Adipose tissue (tissue), 3 donors: ENCODE measurements at regions not wholly inside any gene's neighbourhood (a gene's known extent, or its start where the extent isn't known, plus 50 kb on each side); places are given as distances from the start of the nearest gene placed in this dataset.
"Not testable (repeated sequence)": the region's sequence is repeated elsewhere in the genome, so short reads cannot be mapped to it uniquely, and the experiment has no call there.

Experiments used
- H3K27ac ChIP-seq: one replicate; pipeline ENCODE4 v1.5.1; 2013; ENCODE audit warnings: low read depth, low read length
- WGBS, 3 donors: extraction: QIAGEN DNeasy Blood & Tissue Kit; methylation state at CpG; one replicate each; pipeline ENCODE4 v1.1.7; 2013; 5-methylcytosine and 5-hydroxymethylcytosine counted together
- donor health status: healthy with polysubstance abuse.
- donor health status: Bipolar disorder and iron deficiency.
- donor health status: healthy.

DNA sequence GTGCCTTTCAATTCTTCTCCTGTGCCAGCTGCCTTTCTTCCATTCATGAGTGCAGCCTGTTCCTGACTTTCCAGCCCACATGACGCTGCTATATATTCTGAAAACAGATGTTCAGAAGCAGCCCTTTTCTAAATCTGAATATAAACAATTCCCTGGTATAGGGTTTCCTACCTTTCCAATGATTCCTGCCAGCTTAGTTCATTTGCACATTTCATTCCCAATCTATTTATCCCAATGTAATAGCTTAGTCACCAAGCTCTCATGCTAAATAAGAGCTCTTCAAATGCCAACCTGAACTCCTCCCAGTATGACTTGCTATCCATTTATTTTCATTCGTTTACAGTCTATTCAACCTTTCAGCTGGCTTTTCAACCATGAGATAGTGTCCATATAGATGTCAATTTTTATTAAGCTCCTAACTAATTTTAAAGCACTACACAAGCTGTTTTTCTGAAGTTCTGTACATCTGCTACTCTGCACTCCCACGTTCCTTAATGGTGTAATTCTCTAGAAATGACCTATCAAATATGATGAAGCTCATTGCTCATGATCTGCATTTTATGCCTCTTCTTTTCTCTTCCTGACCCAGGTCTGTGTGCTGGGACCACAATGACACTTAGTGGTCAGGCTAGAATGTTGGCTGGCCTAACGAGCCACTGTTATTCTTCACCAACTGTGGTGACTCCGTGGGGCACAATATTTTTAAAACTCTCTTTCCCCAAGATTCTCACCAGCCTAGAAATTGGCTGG, 605.0 kb upstream of the TBL1XR1 start:
- H3K27ac ChIP-seq, result no peak overlapping the region
- 81 to 89% (median 86%) methylated on average over 5 of the region's 5 CpGs for WGBS, 3 donors

DNA sequence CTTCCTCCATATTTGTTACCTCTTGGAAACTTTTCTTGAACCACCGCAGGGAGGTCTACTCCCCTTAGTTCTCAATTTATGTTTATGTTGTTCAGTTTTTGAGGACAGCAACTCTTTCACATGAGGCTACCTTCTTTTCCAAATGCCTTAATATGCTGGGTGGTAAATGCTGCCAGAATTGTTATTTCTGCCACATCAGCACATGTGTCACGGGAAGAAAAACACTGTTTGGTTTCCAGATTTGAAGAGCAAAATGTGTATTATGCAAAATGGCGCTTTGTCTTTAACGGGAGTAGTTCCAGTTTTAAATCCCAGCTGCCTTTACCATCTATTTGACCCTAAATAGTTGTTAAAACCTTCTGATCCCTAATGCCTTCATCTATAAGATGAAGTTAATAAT, 606.2 kb upstream of the TBL1XR1 start:
- 78 to 86% (median 82%) methylated on average over 4 of the region's 4 CpGs for WGBS, 3 donors
- no peak overlapping the region for H3K27ac ChIP-seq

DNA sequence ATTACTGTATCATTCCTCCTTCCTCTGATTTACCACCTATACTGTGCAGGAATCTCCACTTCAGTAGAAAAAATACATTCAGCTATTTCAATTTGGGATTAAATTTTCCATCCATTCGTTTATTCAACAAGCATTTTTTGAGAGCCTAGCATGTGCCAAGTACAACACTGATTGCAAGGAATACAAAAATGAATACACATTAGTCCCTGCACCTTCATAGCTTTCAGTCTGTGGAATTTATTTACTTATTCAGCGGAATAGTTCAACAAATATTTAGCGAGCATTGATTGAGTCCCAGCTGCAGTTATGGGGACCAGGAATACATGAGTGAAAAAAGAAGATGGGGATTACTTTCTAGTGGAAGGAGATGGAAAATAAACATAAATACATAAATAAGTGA, 606.8 kb upstream of the TBL1XR1 start:
- no peak overlapping the region for H3K27ac ChIP-seq
- WGBS, 3 donors, result 26 to 93% (median 83%) methylated on average over 3 of the region's 3 CpGs

- WGBS, 3 donors, result 95 to 97% (median 96%) methylated on average over 9 of the region's 9 CpGs
- no peak overlapping the region for H3K27ac ChIP-seq
Observed at GRCh38 chr3:177804646-177805045, 607.4 kb upstream of the TBL1XR1 start.

DNA sequence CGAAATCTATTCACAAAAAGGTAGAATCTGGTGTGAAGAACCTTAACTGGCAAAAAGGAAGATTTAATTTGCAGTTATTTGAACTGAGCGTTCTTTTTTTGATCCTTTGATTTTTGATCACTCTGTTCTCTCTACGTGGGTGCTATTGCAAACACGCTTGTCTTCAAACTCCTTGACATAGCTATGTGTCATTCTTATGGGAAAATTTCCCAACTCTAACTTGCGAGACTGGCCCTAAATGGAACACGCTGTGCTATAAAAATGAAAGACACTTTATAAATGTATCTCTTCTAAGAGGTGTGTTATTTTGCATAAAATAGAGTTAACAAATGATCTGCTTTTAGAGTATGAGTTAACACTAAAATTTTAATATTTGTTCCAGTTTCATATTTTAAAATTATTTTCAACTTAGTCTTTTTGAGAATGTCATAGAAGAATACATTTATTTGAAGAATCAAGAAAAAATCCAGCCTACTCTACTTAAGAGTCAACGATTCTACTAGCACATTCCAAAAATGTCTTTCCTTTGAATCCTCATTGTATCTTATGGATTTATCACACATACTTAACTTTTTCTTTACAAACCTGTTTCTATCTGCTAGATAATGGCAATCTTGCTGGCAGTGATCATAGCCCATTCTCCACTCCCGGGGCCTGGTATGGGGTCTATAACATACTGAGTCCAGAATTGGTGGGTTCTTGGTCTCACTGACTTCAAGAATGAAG, 610.0 kb upstream of the TBL1XR1 start:
- 82 to 88% (median 85%) methylated on average over 8 of the region's 8 CpGs for WGBS, 3 donors
- H3K27ac ChIP-seq, result no peak overlapping the region

DNA sequence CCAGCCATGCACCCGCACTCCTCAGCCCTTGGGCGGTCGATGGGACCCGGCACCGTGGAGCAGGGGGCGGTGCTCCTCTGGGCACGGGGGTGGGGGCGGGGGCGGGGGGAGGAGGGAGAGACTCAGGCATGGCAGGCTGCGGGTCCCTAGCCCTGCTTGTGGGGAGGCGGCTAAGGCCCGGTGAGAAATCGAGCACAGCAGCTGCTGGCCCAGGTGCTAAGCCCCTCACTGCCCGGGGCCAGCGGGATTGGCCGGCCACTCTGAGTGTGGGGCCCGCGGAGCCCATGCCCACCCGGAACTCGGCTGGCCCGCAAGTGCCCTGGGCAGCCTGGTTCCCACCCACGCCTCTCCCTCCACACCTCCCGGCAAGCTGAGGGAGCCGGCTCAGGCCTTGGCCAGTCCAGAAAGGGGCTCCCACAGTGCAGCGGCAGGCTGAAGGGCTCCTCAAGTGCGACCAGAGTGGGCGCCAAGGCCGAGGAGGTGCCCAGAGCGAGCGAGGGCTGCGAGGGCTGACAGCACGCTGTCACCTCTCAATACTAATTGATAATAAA, 611.7 kb upstream of the TBL1XR1 start:
- 98% methylated on average over 29 to 32 of the region's 32 CpGs for WGBS, 3 donors
- H3K27ac ChIP-seq, result not testable (repeated sequence)

DNA sequence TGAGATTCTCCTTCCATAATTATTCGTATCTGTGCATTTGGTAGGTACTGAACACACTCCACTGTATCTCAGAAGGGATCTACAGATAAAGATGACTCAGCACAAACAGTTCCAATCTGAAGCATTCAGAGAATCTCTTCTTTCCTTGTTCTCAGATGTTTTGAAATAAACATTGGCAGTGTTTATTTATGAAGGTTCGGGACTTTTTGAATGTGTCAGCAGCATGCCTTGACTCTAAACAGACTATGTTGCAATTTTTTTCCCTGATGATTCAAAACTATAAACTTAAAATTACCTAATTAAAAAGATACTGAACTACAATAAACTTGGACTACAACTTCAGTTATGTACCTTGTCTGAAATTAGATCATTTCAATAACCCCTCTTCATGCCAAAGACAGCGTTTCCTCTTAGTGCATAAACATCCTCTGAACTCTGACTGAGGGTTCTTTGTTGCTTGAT, 612.9 kb upstream of the TBL1XR1 start:
- WGBS, 3 donors, result 20 to 52% (median 26%) methylated on average over 3 of the region's 3 CpGs

DNA sequence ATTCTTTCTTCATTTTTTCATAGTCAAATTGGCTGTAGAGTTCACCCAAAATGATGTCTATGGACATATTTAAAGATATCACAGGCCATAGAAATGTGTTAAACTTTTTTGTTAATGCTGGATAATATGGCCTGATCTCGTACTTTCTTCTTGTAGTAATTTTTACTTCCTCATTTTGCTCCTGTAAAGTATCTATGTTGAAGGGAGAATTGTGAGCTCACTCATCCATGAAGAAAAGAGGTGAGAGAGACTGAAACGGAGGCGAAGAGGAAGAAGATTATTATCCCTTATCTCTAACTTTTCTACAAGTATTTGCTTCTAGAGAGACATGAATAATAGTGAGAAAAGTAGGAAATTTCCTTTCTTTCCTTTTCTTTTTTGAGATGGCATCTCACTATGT, 613.8 kb upstream of the TBL1XR1 start:
- no peak overlapping the region for H3K27ac ChIP-seq
- 73 to 88% (median 81%) methylated on average over 3 of the region's 3 CpGs for WGBS, 3 donors

More for the DNA sequence above, 612.9 kb upstream of the TBL1XR1 start:
- H3K27ac ChIP-seq, result no peak overlapping the region

DNA sequence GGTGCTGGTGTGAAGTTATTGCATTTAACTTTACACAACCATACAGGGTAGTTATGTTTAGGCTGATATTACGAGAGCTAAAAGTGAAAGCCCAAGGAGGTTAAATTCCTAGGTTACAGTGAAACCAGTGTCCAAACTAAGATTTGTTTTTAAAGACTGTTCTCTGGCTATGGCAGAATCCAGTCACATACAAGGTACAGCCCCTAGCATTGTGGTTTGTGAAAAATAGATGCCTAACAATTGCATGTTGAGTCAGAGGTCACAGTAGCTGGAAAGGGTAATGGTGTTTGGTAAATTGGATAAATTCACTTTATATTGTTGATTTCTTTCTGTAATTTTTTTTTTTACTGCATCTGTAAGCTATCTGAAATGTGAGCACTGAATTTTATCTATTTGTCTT, 614.6 kb upstream of the TBL1XR1 start:
- H3K27ac ChIP-seq, result no peak overlapping the region
- WGBS, 3 donors, result 92 to 94% (median 93%) methylated on average over 1 of the region's 1 CpG

- 82 to 88% (median 83%) methylated on average over 5 of the region's 5 CpGs for WGBS, 3 donors
- H3K27ac ChIP-seq, result no peak overlapping the region
Observed at GRCh38 chr3:177812492-177812891, 615.2 kb upstream of the TBL1XR1 start.

- no peak overlapping the region for H3K27ac ChIP-seq
- 49 to 54% (median 52%) methylated on average over 3 of the region's 3 CpGs for WGBS, 3 donors
Observed at GRCh38 chr3:177813322-177813721, 616.0 kb upstream of the TBL1XR1 start.

DNA sequence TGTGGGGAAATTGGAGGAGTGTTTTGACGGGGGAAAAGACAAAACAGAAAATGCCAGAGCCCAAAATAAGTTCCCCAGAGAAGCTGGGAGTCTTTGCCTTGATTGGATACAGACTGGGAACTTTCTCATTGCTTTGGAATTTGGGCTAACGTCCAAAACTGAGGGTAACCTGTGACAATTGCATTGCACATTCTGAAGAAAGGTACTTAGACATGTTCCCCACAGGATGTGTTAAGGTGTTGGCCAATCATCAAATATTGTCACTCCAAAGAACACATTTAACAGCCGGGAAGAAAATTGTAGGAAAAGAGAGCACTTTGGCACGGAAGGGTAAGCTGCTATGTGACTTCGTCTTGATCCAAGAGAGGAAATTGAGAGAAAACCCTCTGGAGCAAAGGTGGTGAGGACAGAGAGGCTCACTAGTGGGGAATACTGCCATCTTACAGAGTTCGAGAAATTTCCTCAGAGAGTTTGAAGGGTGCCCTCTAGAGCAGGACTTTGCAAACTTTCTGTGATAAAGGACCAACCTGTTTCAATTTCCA, 619.5 kb upstream of the TBL1XR1 start:
- WGBS, 3 donors, result 45 to 49% (median 49%) methylated on average over 6 of the region's 6 CpGs
- H3K27ac ChIP-seq, result no peak overlapping the region

GRCh38 chr3:177817751-177818150, 620.5 kb upstream of the TBL1XR1 start:
- H3K27ac ChIP-seq, result no peak overlapping the region
- WGBS, 3 donors, result 21 to 52% (median 34%) methylated on average over 2 of the region's 2 CpGs

GRCh38 chr3:177818712-177819240, 621.5 kb upstream of the TBL1XR1 start:
- H3K27ac ChIP-seq, result no peak overlapping the region
- 74 to 93% (median 91%) methylated on average over 2 of the region's 2 CpGs for WGBS, 3 donors

- WGBS, 3 donors, result 39 to 79% (median 41%) methylated on average over 2 of the region's 2 CpGs
- H3K27ac ChIP-seq, result no peak overlapping the region
Observed at GRCh38 chr3:177820683-177821316, 623.5 kb upstream of the TBL1XR1 start.

- WGBS, 3 donors, result 57 to 72% (median 69%) methylated on average over 2 of the region's 2 CpGs
- no peak overlapping the region for H3K27ac ChIP-seq
Observed at GRCh38 chr3:177822681-177823096, 625.4 kb upstream of the TBL1XR1 start.

DNA sequence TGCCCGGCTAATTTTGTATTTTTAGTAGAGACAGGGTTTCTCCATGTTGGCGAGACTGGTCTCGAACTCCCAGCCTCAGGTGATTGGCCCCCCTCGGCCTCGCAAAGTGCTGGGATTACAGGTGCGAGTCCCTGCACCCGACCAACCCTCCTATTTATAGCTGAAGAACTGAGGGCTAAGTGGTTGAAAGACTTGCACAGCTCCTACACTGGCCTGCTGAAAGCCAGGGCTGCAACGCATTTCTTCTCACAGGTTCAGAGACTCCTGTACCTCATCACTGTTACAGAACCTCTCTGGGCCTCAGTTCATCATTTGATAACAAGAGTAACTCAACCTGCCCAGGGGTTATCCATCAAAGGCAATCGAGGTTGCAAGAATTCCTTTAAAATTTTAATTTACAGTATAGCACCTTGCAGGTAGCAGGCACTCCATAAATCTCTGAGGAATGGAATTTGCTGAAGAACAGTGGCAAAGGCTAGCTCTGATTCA, 626.5 kb upstream of the TBL1XR1 start:
- 87 to 91% (median 88%) methylated on average over 9 of the region's 9 CpGs for WGBS, 3 donors
- no peak overlapping the region for H3K27ac ChIP-seq

GRCh38 chr3:177824190-177824786, 627.0 kb upstream of the TBL1XR1 start:
- H3K27ac ChIP-seq, result no peak overlapping the region
- 33 to 40% (median 38%) methylated on average over 4 of the region's 4 CpGs for WGBS, 3 donors
